PC-3 (cell line): ENCODE measurements at regions not wholly inside any gene's neighbourhood (a gene's known extent, or its start where the extent isn't known, plus 50 kb on each side); places are given as distances from the start of the nearest gene placed in this dataset.

Experiments
- ATAC-seq: fragments of 200-7000 bp; cut with Tn5 transposase; 2 replicates; pipeline ENCODE4 v1.9.1; 2020; ENCODE audit warnings: mild to moderate bottlenecking, moderate library complexity
- BruUV-seq: library from RNA; stranded (reverse); fragments of 400-500 nt; replicated peaks from 2 replicates; lab custom pipeline; 2021; lab: Mats Ljungman, UMichigan
- CTCF ChIA-PET: fragments of 300-600 bp; sonication (Branson Sonifier 250); formaldehyde crosslinking; loops from one replicate; lab custom pipeline; 2022; ENCODE audit warnings: antibody characterized with exemption; lab: Charles Lee
- POLR2A ChIA-PET: fragments of 300-600 bp; sonication (Branson Sonifier 250); formaldehyde crosslinking; loops from one replicate; lab custom pipeline; 2022; ENCODE audit warnings: antibody characterized with exemption; ENCODE audit not compliant: unreplicated experiment; lab: Charles Lee
- DNase-seq: peaks from one replicate; pipeline ENCODE4 v3.0.0-alpha.2; 2015
- H2AFZ ChIP-seq: fragments of 300-600 bp; sonication (generic); 2 replicates; pipeline ENCODE4 v1.6.0; 2016; ENCODE audit warnings: antibody characterized with exemption, low read length
- H3F3A ChIP-seq: fragments of 300-600 bp; sonication (generic); one replicate; pipeline ENCODE4 v1.6.0; 2017; ENCODE audit warnings: antibody characterized with exemption, low read length, control low read depth, mild to moderate bottlenecking; ENCODE audit not compliant: unreplicated experiment
- H3K27ac ChIP-seq: fragments of 300-600 bp; sonication (generic); 2 replicates; pipeline ENCODE4 v1.5.1; 2016; ENCODE audit warnings: mild to moderate bottlenecking, low read length
- H3K27me3 ChIP-seq: fragments of 300-600 bp; sonication (generic); 2 replicates; pipeline ENCODE4 v1.6.1; 2016; ENCODE audit warnings: low read length, mixed read lengths
- H3K36me3 ChIP-seq: fragments of 300-600 bp; sonication (generic); 2 replicates; pipeline ENCODE4 v1.6.1; 2016; ENCODE audit warnings: low read depth, mixed run types, low read length, mixed read lengths
- H3K4me1 ChIP-seq: fragments of 300-600 bp; sonication (generic); 2 replicates; pipeline ENCODE4 v1.5.1; 2016; ENCODE audit warnings: low read length; ENCODE audit not compliant: insufficient read depth
- H3K4me2 ChIP-seq: fragments of 300-600 bp; sonication (generic); 2 replicates; pipeline ENCODE4 v1.6.0; 2016; ENCODE audit warnings: low read length
- H3K4me3 ChIP-seq: fragments of 300-600 bp; sonication (generic); 2 replicates; pipeline ENCODE4 v1.5.1; 2016; ENCODE audit warnings: mild to moderate bottlenecking, low read length, mixed read lengths
- H3K79me2 ChIP-seq: fragments of 300-600 bp; sonication (generic); 2 replicates; pipeline ENCODE4 v1.6.1; 2017; ENCODE audit warnings: low read length, mixed read lengths
- H3K9ac ChIP-seq: fragments of 300-600 bp; sonication (generic); 2 replicates; pipeline ENCODE4 v1.6.0; 2016; ENCODE audit warnings: mild to moderate bottlenecking, low read length
- H3K9me2 ChIP-seq: fragments of 300-600 bp; sonication (generic); replicated peaks from 2 replicates; pipeline ENCODE4 v1.6.1; 2016; ENCODE audit warnings: mixed run types, low read length, mixed read lengths
- H3K9me3 ChIP-seq: fragments of 300-600 bp; sonication (generic); 2 replicates; pipeline ENCODE4 v1.6.1; 2016; ENCODE audit warnings: low read length, mixed read lengths
- H4K20me1 ChIP-seq: fragments of 300-600 bp; sonication (generic); 2 replicates; pipeline ENCODE4 v1.6.1; 2016; ENCODE audit warnings: low read length, mixed read lengths
- EZH2 ChIP-seq: fragments of 300-600 bp; sonication (generic); IDR thresholded peaks from one replicate; pipeline ENCODE4 v1.6.1; 2017; ENCODE audit warnings: antibody characterized with exemption, mild to moderate bottlenecking, low read length; ENCODE audit not compliant: unreplicated experiment
- EZH2phosphoT487 ChIP-seq: fragments of 300-600 bp; sonication (generic); IDR thresholded peaks from 2 replicates; pipeline ENCODE4 v1.6.1; 2018; ENCODE audit warnings: mild to moderate bottlenecking, antibody characterized with exemption, low read length, borderline replicate concordance
- intact Hi-C: fragments of 100-400 bp; cut with micrococcal nuclease; formaldehyde crosslinking; loops from 2 replicates; pipeline ENCODE4 v1.9.0; 2023
- TF ChIP-seq, protein P1 (sequence below): fragments of 300-600 bp; sonication (generic); conservative IDR thresholded peaks from 2 replicates; pipeline ENCODE4 v1.5.1; 2017; ENCODE audit warnings: antibody characterized with exemption, low read depth, mild to moderate bottlenecking, low read length

GRCh38 chr2:23008951-23009350 lies 376.0 kb upstream of the KLHL29 start:
- intact Hi-C loops = no loop called here
- H3K27ac ChIP-seq = no peak overlapping the region
- no peaks in the 10 kb centered on the region for H3K36me3 ChIP-seq
- ChIA-PET CTCF (no interaction called here), POLR2A (no interaction called here)
- no peak overlapping the region for H3K4me3 ChIP-seq
- H3F3A ChIP-seq = no peaks in the 10 kb centered on the region
- H3K9me3 ChIP-seq = 0 out of 2 replicates have a peak, but pooled peaks cover 4% of the 10 kb centered on the region
- no peaks in the 10 kb centered on the region for H4K20me1 ChIP-seq
- no peaks in the 10 kb centered on the region for H3K4me1 ChIP-seq
- TF ChIP-seq EZH2phosphoT487 (no peak), EZH2 (no peak)
- TF ChIP-seq, protein P1, sequence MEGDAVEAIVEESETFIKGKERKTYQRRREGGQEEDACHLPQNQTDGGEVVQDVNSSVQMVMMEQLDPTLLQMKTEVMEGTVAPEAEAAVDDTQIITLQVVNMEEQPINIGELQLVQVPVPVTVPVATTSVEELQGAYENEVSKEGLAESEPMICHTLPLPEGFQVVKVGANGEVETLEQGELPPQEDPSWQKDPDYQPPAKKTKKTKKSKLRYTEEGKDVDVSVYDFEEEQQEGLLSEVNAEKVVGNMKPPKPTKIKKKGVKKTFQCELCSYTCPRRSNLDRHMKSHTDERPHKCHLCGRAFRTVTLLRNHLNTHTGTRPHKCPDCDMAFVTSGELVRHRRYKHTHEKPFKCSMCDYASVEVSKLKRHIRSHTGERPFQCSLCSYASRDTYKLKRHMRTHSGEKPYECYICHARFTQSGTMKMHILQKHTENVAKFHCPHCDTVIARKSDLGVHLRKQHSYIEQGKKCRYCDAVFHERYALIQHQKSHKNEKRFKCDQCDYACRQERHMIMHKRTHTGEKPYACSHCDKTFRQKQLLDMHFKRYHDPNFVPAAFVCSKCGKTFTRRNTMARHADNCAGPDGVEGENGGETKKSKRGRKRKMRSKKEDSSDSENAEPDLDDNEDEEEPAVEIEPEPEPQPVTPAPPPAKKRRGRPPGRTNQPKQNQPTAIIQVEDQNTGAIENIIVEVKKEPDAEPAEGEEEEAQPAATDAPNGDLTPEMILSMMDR = no peak
- no peak overlapping the region for H2AFZ ChIP-seq
- DNase-seq (no peak), ATAC-seq (no peak)
- BruUV-seq = no TSS peak
- no peaks in the 10 kb centered on the region for H3K27me3 ChIP-seq
- no peaks in the 10 kb centered on the region for H3K79me2 ChIP-seq
- no peaks in the 10 kb centered on the region for H3K9me2 ChIP-seq
- no peak overlapping the region for H3K4me2 ChIP-seq
- H3K9ac ChIP-seq = no peak overlapping the region

GRCh38 chr2:23009545-23010149 lies 375.3 kb upstream of the KLHL29 start:
- Histone ChIP-seq H3K9ac (no peak overlapping the region), H4K20me1 (no peaks in the 10 kb centered on the region), H3K36me3 (no peaks in the 10 kb centered on the region), H3K9me3 (0 out of 2 replicates have a peak, but pooled peaks cover 4% of the 10 kb centered on the region), H3K4me3 (no peak overlapping the region), H3F3A (no peaks in the 10 kb centered on the region), H3K4me1 (no peaks in the 10 kb centered on the region), H3K27me3 (no peaks in the 10 kb centered on the region), H2AFZ (no peak overlapping the region), H3K79me2 (no peaks in the 10 kb centered on the region), H3K4me2 (no peak overlapping the region), H3K9me2 (no peaks in the 10 kb centered on the region), H3K27ac (no peak overlapping the region)
- ChIA-PET CTCF (no interaction called here), POLR2A (no interaction called here)
- no TSS peak for BruUV-seq
- intact Hi-C loops = no loop called here
- DNase-seq (no peak), ATAC-seq (no peak)
- TF ChIP-seq EZH2 (no peak), EZH2phosphoT487 (no peak)
- TF ChIP-seq, protein P1 = no peak

GRCh38 chr2:23012499-23012898 lies 372.5 kb upstream of the KLHL29 start:
- DNase-seq (no peak), ATAC-seq (no peak)
- Histone ChIP-seq H3K4me2 (no peak overlapping the region), H2AFZ (no peak overlapping the region), H3K27ac (no peak overlapping the region), H3K4me1 (no peaks in the 10 kb centered on the region), H3F3A (no peaks in the 10 kb centered on the region), H3K9me3 (0 out of 2 replicates have a peak, but pooled peaks cover 4% of the 10 kb centered on the region), H3K79me2 (no peaks in the 10 kb centered on the region), H3K9ac (no peak overlapping the region), H4K20me1 (no peaks in the 10 kb centered on the region), H3K9me2 (no peaks in the 10 kb centered on the region), H3K27me3 (no peaks in the 10 kb centered on the region), H3K4me3 (no peak overlapping the region), H3K36me3 (no peaks in the 10 kb centered on the region)
- intact Hi-C loops = no loop called here
- POLR2A ChIA-PET = no interaction called here
- no TSS peak for BruUV-seq
- CTCF ChIA-PET = no interaction called here
- TF ChIP-seq, protein P1 = no peak
- no peak for TF ChIP-seq EZH2
- no peak for TF ChIP-seq EZH2phosphoT487
